GM18499 (cell line): ENCODE measurements at regions not wholly inside any gene's neighbourhood (a gene's known extent, or its start where the extent isn't known, plus 50 kb on each side); places are given as distances from the start of the nearest gene placed in this dataset.
"Not testable (repeated sequence)": the region's sequence is repeated elsewhere in the genome, so short reads cannot be mapped to it uniquely, and the experiment has no call there.

Experiments
- ATAC-seq: cut with Tn5 transposase; IDR thresholded peaks from one replicate; pipeline ENCODE4 v1.9.1; 2021; ENCODE audit warnings: moderate number of reproducible peaks; ENCODE audit not compliant: insufficient read depth, unreplicated experiment

- ATAC-seq, result no peak
Measured at GRCh38 chr1:72516264-72516663, 233.9 kb upstream of the NEGR1 start.

GRCh38 chr1:72498371-72498770 is 216.0 kb upstream of the NEGR1 start:
- no peak for ATAC-seq

GRCh38 chr1:72489801-72490200 is 207.5 kb upstream of the NEGR1 start:
- ATAC-seq, result no peak

- ATAC-seq, result no peak
Measured at GRCh38 chr1:72485801-72486200, 203.5 kb upstream of the NEGR1 start.

DNA sequence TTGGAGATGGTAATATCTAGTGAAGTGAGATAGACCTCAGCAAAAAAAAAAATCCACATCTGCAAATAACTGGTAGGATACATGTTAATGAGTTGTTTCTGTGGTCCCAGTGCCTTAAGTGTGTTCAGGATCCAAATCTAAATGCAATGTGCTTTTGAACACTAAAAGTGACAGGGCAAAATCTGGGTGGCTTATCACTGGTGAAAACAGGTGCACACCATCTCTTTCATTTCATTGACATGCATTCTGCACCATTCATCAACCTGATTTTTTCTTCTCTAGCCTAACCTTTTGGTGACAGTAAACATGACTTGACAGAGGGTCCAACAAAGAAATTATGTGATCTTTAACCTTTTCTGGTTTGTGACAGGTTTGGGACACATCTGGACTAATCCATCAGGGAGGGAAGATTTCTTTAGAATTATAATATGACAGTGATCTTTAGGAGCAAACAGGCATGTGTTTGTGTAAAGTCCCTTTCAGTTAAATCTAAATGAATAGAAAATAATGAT is 201.6 kb upstream of the NEGR1 start:
- ATAC-seq, result no peak

DNA sequence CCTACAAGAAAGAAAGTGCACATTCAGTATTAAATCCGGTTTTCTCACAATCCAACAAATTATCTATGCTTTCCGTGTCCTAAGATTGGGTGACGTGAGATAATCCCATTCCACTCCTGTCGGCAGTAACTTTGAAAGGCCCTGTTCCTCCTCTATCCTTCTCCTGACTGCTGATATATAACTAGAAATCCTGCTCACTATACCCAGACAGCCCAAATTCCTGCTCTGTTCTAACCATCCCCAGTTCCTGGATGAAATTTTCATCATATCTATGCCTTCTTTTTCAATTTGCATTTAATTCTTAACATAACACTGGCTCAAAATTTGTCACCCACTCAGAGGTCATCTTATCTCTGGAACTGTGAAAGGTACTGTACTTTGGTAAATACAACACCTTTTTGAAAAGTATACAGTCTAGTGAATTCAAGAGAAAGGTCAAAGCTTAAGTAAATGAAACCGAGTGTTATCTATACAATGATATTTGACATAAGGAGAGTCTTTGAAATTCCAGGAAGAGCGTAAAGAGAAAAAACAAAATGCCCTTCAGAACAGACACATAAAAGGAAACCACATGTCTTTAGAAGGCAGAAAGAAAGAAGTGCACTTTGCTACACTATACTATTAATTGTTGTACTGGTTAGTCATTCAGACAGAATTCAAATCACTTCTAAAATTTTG is 200.5 kb upstream of the NEGR1 start:
- ATAC-seq, result no peak

GRCh38 chr1:72481420-72481970 is 199.2 kb upstream of the NEGR1 start:
- no peak for ATAC-seq

- no peak for ATAC-seq
Measured at GRCh38 chr1:72466376-72466775, 184.0 kb upstream of the NEGR1 start.

DNA sequence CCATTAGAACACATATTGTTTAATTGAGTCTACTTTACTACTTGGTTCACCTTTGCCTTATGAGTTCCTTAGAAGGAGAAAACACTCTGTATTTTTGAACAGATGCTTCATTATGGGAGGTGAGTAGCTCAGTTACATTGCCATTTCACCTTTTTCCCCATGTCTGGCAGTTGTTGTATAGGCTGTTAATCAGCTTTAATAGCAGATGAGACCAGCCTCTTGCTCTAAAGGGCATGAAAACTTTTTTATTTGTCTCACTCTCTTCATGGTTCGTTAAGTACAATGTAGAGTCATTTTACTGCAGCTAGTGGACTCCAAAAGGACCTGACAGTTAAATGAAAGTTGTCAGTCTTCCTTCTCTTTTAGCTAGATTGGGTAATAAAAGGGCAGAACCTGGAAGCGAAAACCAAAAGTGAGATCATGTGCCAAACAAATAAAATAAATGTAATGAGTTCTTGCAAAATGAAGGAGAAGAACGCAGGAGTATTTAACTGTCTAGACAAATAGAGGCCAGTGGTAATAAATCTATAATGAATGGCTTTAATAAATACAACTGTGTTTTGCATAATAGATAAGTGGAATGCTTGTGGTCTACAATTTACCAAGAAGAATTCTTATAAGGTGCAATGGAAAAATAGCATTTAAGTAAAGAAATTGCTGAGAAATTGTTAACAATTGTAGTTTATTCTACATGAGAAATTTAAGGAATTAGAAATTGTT is 180.0 kb upstream of the NEGR1 start:
- no peak for ATAC-seq

DNA sequence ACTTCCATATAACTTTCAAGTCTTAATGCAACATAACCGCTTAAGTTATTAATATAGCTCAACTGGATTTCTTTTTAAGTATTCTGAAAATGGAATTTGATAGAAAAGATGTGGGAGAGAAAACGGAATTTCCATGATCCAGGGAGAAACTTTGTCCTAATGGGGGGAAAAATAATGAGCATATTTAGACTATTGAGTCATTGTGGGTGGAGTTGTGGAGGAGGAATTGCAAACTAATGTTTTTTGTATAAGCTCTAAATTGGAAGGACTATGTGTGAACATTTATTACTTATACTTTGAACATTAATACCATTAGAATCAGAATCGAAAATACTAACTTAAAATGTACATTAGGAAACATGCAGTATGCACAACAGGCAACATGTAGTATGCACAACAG is 159.9 kb upstream of the NEGR1 start:
- no peak for ATAC-seq

DNA sequence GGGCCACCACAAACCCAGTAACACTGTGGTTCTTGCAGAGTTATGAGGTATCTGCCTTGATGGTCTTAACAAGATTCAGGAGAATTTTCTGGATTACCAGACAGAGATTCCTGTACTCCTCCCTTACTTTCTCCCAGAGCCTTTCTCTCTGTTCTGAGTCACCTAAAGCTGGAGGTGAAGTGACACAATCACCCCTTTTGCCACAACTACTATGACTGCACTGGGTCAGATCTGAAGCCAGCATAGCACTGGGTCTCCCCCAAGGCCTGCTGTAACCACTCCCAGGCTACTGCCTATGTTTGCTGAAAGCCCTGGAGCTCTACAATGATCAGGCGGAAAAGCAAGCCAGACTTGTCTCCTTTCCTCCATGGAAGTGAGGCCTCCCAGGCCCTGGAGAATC is 156.7 kb upstream of the NEGR1 start:
- no peak for ATAC-seq

DNA sequence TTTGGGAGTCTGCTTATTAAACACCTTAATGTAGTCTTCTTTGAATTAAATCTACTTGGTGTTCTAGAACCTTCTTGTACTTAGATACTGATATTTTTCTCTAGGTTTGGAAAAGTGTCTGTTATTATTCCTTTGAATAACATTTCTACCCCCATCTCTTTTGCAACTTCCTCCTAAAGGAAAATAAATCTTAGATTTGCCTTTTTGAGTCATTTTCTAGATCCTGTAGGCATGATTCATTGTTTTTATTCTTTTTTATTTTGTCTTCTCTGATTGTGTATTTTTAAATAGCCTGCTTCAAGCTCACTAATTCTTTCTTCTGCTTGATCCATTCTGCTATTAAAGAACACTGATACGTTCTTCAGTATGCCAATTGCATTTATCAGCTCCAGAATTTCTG is 155.9 kb upstream of the NEGR1 start:
- ATAC-seq, result no peak

DNA sequence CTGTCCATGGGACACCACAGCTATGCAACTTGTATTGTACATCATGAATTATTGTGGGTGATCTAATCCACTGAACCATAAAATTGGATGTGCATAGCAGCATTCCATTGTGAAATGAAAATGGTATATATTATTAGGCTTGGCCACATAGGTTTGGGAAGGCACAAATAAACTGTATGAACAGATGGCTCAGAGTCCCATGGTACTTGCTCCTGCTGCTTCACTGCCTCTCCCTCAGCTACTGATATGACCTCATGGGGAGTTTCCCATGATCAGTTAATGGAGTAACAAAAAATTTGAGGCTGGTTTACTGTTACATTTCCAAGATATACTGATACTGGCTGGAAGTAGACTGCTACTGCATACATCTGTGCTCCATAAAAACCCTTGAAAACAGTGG is 152.7 kb upstream of the NEGR1 start:
- no peak for ATAC-seq

GRCh38 chr1:72434070-72434469 is 151.7 kb upstream of the NEGR1 start:
- no peak for ATAC-seq

DNA sequence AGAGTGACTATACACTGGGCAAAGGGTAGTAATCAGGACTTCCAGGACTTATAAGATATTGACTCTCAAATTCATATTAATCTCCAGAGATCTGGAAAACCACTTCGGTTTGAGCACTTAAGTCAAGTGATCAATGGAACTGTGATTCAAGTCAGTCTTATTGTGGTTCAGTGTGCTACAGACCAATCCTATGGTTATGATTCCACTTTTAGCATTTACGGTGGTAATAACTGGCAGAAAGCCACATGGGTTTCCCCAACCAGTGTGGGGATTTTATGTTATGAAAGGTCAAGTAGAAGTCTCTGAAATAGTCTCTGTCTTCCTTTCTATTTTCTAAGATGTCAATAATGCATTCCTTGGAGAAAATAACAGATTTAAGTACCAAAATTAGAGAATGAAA is 151.3 kb upstream of the NEGR1 start:
- ATAC-seq, result peak; percentile 50

- ATAC-seq, result no peak
Measured at GRCh38 chr1:72432645-72433267, 150.4 kb upstream of the NEGR1 start.

DNA sequence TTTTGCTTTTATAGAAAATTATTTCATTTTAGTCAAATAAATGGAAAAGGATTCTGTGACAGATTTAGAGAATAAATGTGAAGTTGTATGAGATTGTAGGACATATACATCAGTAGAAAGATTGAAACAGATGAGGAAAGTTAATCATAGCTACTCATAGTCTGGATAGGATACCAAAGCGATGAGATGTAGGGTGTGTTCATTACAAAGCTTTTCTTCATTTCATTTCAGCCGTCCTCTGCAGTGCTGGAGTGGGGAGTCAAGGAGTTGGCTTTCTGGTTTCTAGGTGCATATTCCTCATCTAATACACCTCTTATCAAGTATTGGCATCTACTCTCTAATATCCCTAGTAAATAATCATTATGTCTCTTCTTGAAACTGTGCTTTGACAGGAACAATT is 149.5 kb upstream of the NEGR1 start:
- no peak for ATAC-seq

GRCh38 chr1:72428276-72428675 is 145.9 kb upstream of the NEGR1 start:
- not testable (repeated sequence) for ATAC-seq

GRCh38 chr1:72419229-72419628 is 136.9 kb upstream of the NEGR1 start:
- ATAC-seq, result no peak

DNA sequence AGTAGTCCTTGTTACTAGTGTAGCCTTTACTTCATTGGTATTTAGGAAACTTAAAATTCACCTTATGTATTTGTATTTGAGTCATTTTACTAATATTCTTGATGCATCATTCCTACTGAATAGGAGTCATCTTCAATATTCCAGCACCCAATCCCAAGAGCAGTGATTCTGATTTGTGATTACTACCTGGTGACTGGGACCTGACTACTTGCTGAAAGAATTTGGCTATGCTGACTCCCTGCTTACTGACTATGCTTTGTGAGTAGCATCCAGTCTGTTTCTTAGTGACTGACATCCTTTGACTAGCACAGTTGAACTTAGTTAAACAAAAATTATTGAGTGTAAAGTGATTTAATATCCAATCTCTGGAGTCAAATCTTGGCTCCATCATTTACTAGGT is 129.9 kb upstream of the NEGR1 start:
- no peak for ATAC-seq

DNA sequence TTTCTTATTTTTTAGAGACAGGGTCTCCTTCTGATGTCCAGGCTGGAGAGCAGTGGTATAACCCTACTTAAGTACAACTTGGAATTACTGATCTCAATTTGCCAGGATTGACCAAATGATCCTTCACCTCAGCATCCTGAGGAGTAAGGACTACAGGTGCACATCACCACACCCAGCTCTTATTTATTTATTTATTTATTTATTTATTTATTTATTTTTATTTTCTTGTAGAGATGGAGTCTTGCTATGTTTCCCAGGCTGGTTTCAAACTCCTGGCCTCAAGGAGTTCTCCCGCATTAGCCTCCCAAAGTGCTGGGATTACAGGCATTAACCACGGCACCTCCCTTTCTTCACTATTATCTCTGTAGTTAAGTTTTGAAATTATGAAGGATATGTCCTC is 117.5 kb upstream of the NEGR1 start:
- no peak for ATAC-seq
